Left kidney (tissue), 1 donor: ENCODE measurements at regions not wholly inside any gene's neighbourhood (a gene's known extent, or its start where the extent isn't known, plus 50 kb on each side); places are given as distances from the start of the nearest gene placed in this dataset.

Experiments
- DNase-seq: peaks from one replicate; pipeline ENCODE4 v3.0.0-alpha.2; 2013

DNA sequence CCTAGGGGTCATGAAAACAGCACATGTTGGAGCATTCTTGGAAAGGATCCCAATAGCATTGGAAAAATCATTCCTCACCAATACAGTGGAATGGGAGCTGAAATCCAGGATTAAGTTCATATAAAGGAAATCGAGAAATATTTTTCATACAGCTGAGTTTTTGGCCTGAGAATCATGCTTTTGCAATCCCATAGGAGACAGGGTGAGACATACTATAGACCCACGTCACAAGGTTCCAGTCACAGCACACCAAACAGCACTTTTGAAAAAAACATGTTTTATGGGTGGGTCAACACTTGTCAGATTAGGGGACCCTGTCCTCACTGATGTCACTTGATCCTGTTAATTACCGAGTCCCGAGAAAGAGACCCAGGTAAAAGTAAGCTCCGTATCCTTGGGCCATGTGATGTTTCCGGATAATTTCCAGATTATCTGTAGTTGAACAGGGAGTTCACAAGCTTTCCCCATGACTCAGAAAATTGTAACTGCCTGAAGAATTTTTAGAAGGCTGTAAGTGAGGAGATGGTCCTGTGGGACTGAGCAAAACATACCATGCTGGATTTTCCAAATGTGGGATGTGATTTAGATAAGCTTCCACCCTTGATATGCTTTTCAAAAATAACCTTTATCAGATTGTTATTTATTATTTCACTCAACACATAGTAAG is 80.9 kb upstream of the TLR3 start:
- no peak for DNase-seq

DNA sequence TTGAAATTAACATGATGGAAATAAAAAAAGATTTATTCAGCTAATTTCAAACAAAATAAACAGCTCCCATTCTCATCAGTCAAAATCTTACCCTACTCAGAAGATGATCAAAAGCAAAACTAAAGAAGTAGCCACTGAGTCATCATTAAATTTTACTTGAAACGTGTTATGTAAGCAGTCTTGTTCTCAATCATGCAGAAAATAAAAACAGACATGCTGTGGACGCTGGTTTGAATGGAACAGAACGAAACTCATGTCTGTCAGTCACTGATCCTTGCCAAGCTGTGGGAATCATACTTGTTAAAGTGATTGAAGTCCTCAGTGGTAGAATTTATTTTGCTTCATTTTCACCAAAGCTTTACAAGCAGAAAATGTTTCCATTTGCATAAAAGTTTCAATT is 77.2 kb upstream of the TLR3 start:
- DNase-seq: no peak

GRCh38 chr4:185992585-185992984 is 76.4 kb upstream of the TLR3 start:
- no peak for DNase-seq

DNA sequence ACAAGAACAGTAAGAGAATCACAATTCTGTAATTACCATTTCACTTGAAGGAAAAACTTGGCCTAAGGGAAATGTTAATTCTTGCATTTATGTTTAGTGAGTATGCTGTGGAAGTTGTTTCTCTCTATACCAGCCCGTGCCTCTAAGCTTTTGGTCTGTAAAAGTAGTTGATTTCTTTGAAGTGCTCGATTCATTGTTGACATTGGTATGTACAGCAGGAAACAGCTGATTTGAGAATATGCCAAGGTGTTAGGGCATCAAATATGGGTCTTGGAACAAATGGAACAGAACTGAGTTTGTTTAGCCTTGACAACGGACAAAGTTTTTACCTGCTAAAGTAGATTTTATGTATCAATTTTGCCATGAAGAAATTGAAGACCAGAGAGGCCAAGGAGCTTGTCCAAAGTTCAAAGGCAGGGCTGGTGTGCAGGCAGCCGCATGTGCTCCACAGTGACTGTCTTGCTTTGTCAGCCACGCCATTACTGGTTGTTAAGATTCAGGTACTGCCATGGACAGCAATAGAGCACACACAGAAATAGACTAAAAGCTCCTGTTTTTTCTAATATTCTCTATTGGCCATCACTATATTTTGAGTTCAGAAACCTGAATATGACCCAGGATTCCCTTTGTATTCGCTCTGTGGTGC is 75.5 kb upstream of the TLR3 start:
- no peak for DNase-seq

- no peak for DNase-seq
Measured at GRCh38 chr4:185994750-185995149, 74.2 kb upstream of the TLR3 start.

DNA sequence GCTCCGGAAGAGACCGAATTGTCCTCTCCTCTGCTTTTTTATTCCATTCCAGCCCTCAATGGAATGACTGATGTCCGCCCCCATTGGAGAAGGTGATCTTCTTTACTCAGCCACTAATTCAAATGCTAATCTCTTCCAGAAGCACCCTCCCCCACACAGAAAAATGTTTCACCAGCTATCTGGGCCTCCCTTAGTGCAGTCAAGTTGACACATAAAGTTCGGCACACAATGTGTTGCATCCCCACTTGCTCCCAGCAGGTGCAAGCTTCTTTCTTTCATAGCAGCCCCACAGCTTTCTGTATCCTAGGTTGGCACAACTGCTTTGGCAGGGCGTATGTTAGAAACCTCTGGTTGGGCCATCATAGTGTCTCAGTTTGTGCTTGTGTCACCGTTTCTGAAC is 73.3 kb upstream of the TLR3 start:
- no peak for DNase-seq

- no peak for DNase-seq
Measured at GRCh38 chr4:185997296-185997695, 71.7 kb upstream of the TLR3 start.

DNA sequence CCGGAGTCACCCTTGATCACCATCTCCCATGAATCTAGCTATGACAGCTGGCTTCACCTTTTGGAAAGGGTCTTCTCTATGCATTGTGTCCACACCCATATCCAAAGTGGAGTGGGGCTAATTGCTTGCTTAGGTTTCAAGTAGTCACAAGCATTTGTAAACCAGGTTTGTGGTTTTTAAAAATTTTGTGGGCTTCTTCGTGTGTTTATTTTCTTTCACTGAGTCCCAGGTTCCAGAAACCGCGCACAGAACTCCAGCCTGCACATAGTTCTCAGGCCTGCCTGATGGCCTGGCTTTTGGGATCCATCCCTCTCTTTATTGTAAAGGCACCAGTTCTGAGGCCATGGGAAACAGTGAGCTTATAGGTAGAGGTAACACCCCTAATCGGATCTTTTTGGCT is 70.2 kb upstream of the TLR3 start:
- no peak for DNase-seq

- no peak for DNase-seq
Measured at GRCh38 chr4:185999207-185999606, 69.7 kb upstream of the TLR3 start.

DNA sequence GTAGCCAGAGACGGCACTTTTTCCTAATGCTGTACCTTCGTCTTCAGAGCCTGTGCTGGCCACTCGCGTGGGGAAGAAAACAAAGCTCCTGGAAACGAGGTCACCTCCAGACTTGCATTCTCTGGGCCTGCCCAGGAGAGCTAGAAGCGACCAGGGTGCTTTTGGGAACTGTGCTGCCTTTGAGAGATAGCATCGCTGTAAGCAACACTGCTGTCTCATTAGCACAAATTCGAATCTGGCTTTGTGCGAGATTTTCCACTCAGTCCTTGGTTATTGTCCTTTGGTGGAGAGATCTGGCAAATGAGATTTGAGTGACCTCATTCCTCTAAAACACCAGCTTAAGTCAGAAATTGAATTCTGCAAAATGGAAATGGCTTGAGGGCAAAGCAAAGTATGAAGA is 66.1 kb upstream of the TLR3 start:
- no peak for DNase-seq

DNA sequence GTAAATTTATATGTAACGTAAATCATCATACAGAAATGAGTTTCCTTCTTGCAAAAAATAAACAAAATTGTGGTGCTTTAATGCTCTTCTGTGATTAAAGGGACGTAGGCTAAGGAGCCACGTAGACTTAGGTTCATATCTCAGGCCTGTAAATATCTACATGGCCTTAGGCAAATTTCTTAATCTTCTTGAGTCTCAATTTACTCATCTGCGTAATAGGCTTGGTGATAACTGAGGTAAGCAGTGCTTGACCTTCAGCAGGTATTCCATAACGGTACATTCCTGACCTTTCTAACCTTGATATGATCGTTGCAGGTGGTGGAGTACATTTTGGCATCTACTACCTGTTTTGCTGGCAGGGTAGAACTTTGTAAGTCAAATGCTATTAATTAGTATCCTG is 65.2 kb upstream of the TLR3 start:
- no peak for DNase-seq

DNA sequence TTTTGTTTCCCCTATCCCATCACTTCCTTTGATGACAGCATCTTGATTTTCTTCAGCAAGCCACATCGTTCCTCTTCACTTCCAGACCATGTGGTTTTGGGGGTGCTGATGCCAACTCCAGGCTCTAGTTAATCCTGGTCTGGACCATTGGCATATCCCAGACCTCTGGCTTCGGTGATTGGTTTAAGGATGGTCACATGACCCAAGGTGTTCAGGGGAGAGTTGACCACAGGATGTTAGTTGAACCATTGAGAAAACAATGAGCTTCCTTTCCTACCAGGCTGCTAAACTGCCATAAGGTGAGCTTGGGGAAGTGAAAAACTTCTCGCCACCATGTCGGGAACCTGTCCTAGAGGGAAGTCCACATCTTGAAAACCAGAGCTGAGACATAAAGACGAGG is 60.9 kb upstream of the TLR3 start:
- no peak for DNase-seq

- DNase-seq: no peak
Measured at GRCh38 chr4:186009976-186010375, 59.0 kb upstream of the TLR3 start.

- no peak for DNase-seq
Measured at GRCh38 chr4:186010821-186011220, 58.1 kb upstream of the TLR3 start.

GRCh38 chr4:186012071-186012470 is 56.9 kb upstream of the TLR3 start:
- no peak for DNase-seq

- no peak for DNase-seq
Measured at GRCh38 chr4:186013419-186014186, 55.4 kb upstream of the TLR3 start.

GRCh38 chr4:186015212-186015817 is 53.6 kb upstream of the TLR3 start:
- no peak for DNase-seq

- DNase-seq: no peak
Measured at GRCh38 chr4:186016796-186017195, 52.2 kb upstream of the TLR3 start.

DNA sequence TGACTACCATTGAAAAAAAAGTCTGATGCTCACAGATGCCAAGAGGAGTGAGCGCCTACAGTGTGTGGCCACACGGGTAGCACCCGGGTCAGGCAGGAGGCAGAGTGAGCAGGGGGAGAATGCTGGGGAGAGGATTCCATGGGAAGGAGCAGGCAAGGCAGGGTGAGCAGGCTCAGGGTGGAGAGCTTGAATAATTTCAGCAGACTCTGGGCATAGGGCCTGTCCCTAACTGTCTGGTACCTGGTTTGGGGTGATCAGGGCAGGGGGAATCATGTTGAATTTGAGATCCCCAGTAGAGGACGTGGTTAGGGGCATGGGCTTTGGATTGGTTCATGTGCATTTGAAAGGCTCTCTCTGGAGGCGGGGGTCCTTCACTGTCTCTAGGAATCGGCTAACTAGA is 51.2 kb upstream of the TLR3 start:
- DNase-seq: no peak

DNA sequence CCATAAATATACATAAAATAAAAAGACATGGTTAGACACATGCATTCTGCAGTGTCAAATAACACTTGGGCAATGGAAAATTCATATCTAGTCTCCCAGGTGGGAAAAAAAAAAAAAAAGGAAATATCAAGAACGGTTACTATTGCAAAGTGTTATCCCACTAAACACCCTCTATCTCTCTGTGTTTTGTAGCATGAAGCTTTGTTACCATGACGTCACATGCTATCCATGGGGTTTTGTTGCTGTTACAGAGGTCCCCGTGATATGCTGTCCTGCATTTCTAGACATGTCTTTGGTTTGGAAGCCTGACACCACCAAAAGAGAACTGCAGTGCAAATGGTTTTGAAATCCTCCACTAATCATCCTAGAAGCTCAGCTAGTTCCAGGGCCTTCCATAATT is 50.7 kb upstream of the TLR3 start:
- DNase-seq: no peak

DNA sequence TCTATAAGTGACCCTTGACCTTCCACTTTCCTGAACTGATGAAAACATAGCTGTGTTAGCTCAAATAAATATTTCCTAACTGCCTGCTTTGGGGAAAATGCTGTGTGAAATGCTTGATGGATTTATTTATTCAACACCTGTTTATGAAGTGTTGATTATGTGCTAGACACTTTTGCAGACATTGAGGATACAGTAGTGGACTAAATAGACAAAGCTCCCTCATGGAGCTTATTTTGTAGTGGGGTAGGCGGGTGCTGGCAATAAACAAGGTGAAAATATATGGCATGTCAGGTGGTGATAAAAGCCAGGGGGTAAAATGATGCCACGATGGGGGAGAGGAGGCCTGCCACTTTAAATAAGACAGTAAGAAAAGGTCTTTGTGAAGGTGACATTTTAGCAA is 50.2 kb upstream of the TLR3 start:
- no peak for DNase-seq
